H1 (cell line): ENCODE measurements at regions not wholly inside any gene's neighbourhood (a gene's known extent, or its start where the extent isn't known, plus 50 kb on each side); places are given as distances from the start of the nearest gene placed in this dataset.

Experiments used
- CTCF ChIA-PET: fragments of 300-600 bp; sonication (Branson Sonifier 250); formaldehyde crosslinking; loops from one replicate; lab custom pipeline; 2021; ENCODE audit not compliant: partially characterized antibody; lab: Charles Lee
- POLR2A ChIA-PET: fragments of 300-600 bp; sonication (Branson Sonifier 250); formaldehyde crosslinking; loops from one replicate; lab custom pipeline; 2021; ENCODE audit warnings: inconsistent platforms; ENCODE audit not compliant: partially characterized antibody; lab: Charles Lee
- DNase-seq, 2 experiments: peaks; one replicate each; pipeline versions ENCODE4 v3.0.0 to v3.0.0-alpha.2; 2010 to 2022; ENCODE audit warnings: low spot score in 2 of 2, low read depth in 1 of 2, mixed read lengths in 1 of 2
- FAIRE-seq: peaks from 2 replicates; lab custom pipeline; 2011; peaks lifted over from hg19 to GRCh38; lab: Jason Lieb, UNC
- H2AFZ ChIP-seq: 2 replicates; pipeline ENCODE4 v1.8.1; 2012; ENCODE audit warnings: low read length, inconsistent platforms
- H2AK5ac ChIP-seq: 2 replicates; pipeline ENCODE4 v1.6.1; 2013; ENCODE audit warnings: low read depth, low read length
- H2BK120ac ChIP-seq: replicated peaks from 2 replicates; pipeline ENCODE3; 2013; ENCODE audit warnings: low read depth, low read length, inconsistent platforms
- H2BK12ac ChIP-seq: 2 replicates; pipeline ENCODE4 v1.6.1; 2013; ENCODE audit warnings: low read depth, low read length
- H2BK15ac ChIP-seq: 2 replicates; pipeline ENCODE4 v1.6.1; 2013; ENCODE audit warnings: low read length
- H2BK20ac ChIP-seq: 2 replicates; pipeline ENCODE4 v1.6.1; 2013; ENCODE audit warnings: low read length
- H2BK5ac ChIP-seq: 2 replicates; pipeline ENCODE4 v1.6.1; 2013; ENCODE audit warnings: low read depth, low read length
- H3K14ac ChIP-seq: 2 replicates; pipeline ENCODE4 v1.6.1; 2013; ENCODE audit warnings: inconsistent platforms; ENCODE audit not compliant: insufficient read length
- H3K18ac ChIP-seq: 2 replicates; pipeline ENCODE4 v1.6.1; 2013; ENCODE audit warnings: low read length; ENCODE audit errors: extremely low read depth
- H3K23ac ChIP-seq: 2 replicates; pipeline ENCODE4 v1.6.1; 2013; ENCODE audit warnings: inconsistent platforms; ENCODE audit not compliant: insufficient read length
- H3K23me2 ChIP-seq: 2 replicates; pipeline ENCODE4 v1.6.1; 2013; ENCODE audit warnings: low read depth, low read length
- H3K27ac ChIP-seq: 2 replicates; pipeline ENCODE4 v1.6.1; 2011; ENCODE audit warnings: low read depth, low read length, inconsistent platforms
- H3K27me3 ChIP-seq, 4 experiments: replicated peaks in 1 of 4; 1 replicate in 1 of 4; 2 replicates in 3 of 4; pipeline versions ENCODE4 v1.6.1 to v1.8.1; 2011 to 2013; ENCODE audit warnings: low read length in 3 of 4, mild to moderate bottlenecking in 3 of 4, inconsistent platforms in 2 of 4, mixed read lengths in 2 of 4, moderate library complexity in 1 of 4; ENCODE audit not compliant: control insufficient read depth in 3 of 4, insufficient read depth in 3 of 4; ENCODE audit errors: extremely low read depth in 1 of 4
- H3K36me3 ChIP-seq, 4 experiments: 2 replicates each; pipeline versions ENCODE4 v1.6.1 to v1.8.1; 2011 to 2013; ENCODE audit warnings: mild to moderate bottlenecking in 4 of 4, low read length in 3 of 4, moderate library complexity in 2 of 4, control low read depth in 1 of 4, inconsistent platforms in 1 of 4; ENCODE audit not compliant: insufficient read depth in 4 of 4, control insufficient read depth in 2 of 4
- H3K4ac ChIP-seq: replicated peaks from 2 replicates; pipeline ENCODE3; 2013; ENCODE audit warnings: low read length, low read depth, mixed read lengths, inconsistent platforms; ENCODE audit not compliant: insufficient read length
- H3K4me1 ChIP-seq, 4 experiments: replicated peaks in 1 of 4; 1 replicate in 1 of 4; 2 replicates in 3 of 4; pipeline versions ENCODE4 v1.6.1 to v1.8.1; 2011 to 2013; ENCODE audit warnings: low read length in 3 of 4, inconsistent platforms in 2 of 4, mixed read lengths in 1 of 4; ENCODE audit not compliant: insufficient read depth in 4 of 4, control insufficient read depth in 3 of 4
- H3K4me2 ChIP-seq, 2 experiments: 2 replicates each; pipeline versions ENCODE4 v1.6.1 to v1.8.1; 2011 to 2013; ENCODE audit warnings: low read depth in 2 of 2, low read length in 2 of 2, control low read depth in 1 of 2, inconsistent platforms in 1 of 2, mild to moderate bottlenecking in 1 of 2; ENCODE audit not compliant: insufficient read depth in 1 of 2
- H3K4me3 ChIP-seq, 4 experiments: fragments of 200-600, 300-600 bp in 1 of 4; sonication (generic), shearing (Covaris generic), sonication (Bioruptor Twin) in 1 of 4; 2 replicates each; pipeline versions ENCODE4 v1.5.1 to v1.8.1; 2011 to 2016; ENCODE audit warnings: low read length in 4 of 4, low read depth in 3 of 4, control low read depth in 2 of 4, inconsistent platforms in 2 of 4, mild to moderate bottlenecking in 2 of 4, mixed read lengths in 1 of 4, moderate library complexity in 1 of 4; ENCODE audit not compliant: insufficient read depth in 2 of 4; ENCODE audit errors: extremely low read depth in 1 of 4
- H3K56ac ChIP-seq: replicated peaks from 2 replicates; pipeline ENCODE3; 2013; ENCODE audit warnings: low read depth, mild to moderate bottlenecking, mixed read lengths, low read length, inconsistent platforms; ENCODE audit not compliant: insufficient read length
- H3K79me1 ChIP-seq: 2 replicates; pipeline ENCODE4 v1.6.1; 2013; ENCODE audit warnings: low read depth, low read length, control low read depth
- H3K79me2 ChIP-seq, 2 experiments: 2 replicates each; pipeline versions ENCODE4 v1.6.1 to v1.8.1; 2012 to 2013; ENCODE audit warnings: low read length in 2 of 2, mild to moderate bottlenecking in 2 of 2, inconsistent platforms in 1 of 2; ENCODE audit not compliant: insufficient read depth in 2 of 2, control insufficient read depth in 1 of 2
- H3K9ac ChIP-seq, 4 experiments: replicated peaks in 1 of 4; 1 replicate in 1 of 4; 2 replicates in 3 of 4; pipeline versions ENCODE4 v1.6.1 to v1.8.1; 2011 to 2013; ENCODE audit warnings: low read depth in 3 of 4, low read length in 3 of 4, control low read depth in 2 of 4, mild to moderate bottlenecking in 2 of 4, moderate library complexity in 2 of 4, inconsistent platforms in 1 of 4; ENCODE audit errors: extremely low read depth in 1 of 4
- H3K9me3 ChIP-seq, 2 experiments: 2 replicates each; pipeline versions ENCODE4 v1.6.1 to v1.8.1; 2012 to 2013; ENCODE audit warnings: mild to moderate bottlenecking in 2 of 2, moderate library complexity in 2 of 2, control low read depth in 1 of 2, inconsistent platforms in 1 of 2, low read depth in 1 of 2, low read length in 1 of 2, mixed read lengths in 1 of 2; ENCODE audit not compliant: insufficient read depth in 2 of 2
- H4K20me1 ChIP-seq, 2 experiments: replicated peaks in 1 of 2; 2 replicates each; pipeline versions ENCODE3 to v1.8.1; 2011 to 2013; ENCODE audit warnings: inconsistent platforms in 2 of 2, low read length in 2 of 2, mild to moderate bottlenecking in 1 of 2; ENCODE audit not compliant: insufficient read depth in 2 of 2, control insufficient read depth in 1 of 2
- H4K5ac ChIP-seq: 2 replicates; pipeline ENCODE4 v1.6.1; 2013; ENCODE audit warnings: low read length, low read depth, mixed read lengths, inconsistent platforms; ENCODE audit not compliant: insufficient read length
- H4K8ac ChIP-seq: 2 replicates; pipeline ENCODE4 v1.8.0; 2013; ENCODE audit warnings: mild to moderate bottlenecking, moderate library complexity, low read length, inconsistent platforms; ENCODE audit not compliant: insufficient read depth; ENCODE audit errors: extremely low read depth
- H4K91ac ChIP-seq: replicated peaks from 2 replicates; pipeline ENCODE3; 2013; ENCODE audit warnings: low read length, mixed read lengths, inconsistent platforms; ENCODE audit not compliant: insufficient read length
- BACH1 ChIP-seq: IDR thresholded peaks from 2 replicates; pipeline ENCODE4 v1.6.1; 2012; ENCODE audit warnings: low read length, improper control_type of control experiment
- CBX8 ChIP-seq: fragments of 300-800, 300-1000 bp; sonication (generic); IDR thresholded peaks from 2 replicates; pipeline ENCODE4 v1.7.1; 2016; ENCODE audit warnings: low read depth, low read length, borderline replicate concordance
- CHD2 ChIP-seq: IDR thresholded peaks from 2 replicates; pipeline ENCODE4 v1.6.1; 2012; ENCODE audit warnings: low read length, improper control_type of control experiment
- GTF2F1 ChIP-seq: IDR thresholded peaks from 2 replicates; pipeline ENCODE4 v1.6.1; 2012; ENCODE audit warnings: low read depth, low read length, improper control_type of control experiment, borderline replicate concordance
- JUND ChIP-seq: IDR thresholded peaks from 2 replicates; pipeline ENCODE4 v1.6.1; 2011; ENCODE audit warnings: mild to moderate bottlenecking, improper control_type of control experiment, low read length
- MAFK ChIP-seq: IDR thresholded peaks from 2 replicates; pipeline ENCODE4 v1.6.1; 2012; ENCODE audit warnings: low read depth, mild to moderate bottlenecking, improper control_type of control experiment, low read length
- NANOG ChIP-seq: IDR thresholded peaks from 2 replicates; pipeline ENCODE4 v1.6.1; 2011; ENCODE audit warnings: low read length, low read depth, mild to moderate bottlenecking, inconsistent platforms; ENCODE audit not compliant: insufficient read depth, poor library complexity, severe bottlenecking
- RFX5 ChIP-seq: IDR thresholded peaks from 2 replicates; pipeline ENCODE4 v1.6.1; 2011; ENCODE audit warnings: low read depth, low read length, improper control_type of control experiment, borderline replicate concordance
- SAP30 ChIP-seq: fragments of 300-600 bp; sonication (generic); IDR thresholded peaks from 2 replicates; pipeline ENCODE4 v1.7.1; 2012; ENCODE audit warnings: low read length, moderate library complexity, mild to moderate bottlenecking, inconsistent platforms; ENCODE audit not compliant: insufficient read depth, insufficient replicate concordance
- SP4 ChIP-seq: IDR thresholded peaks from 2 replicates; pipeline ENCODE4 v1.6.1; 2012; ENCODE audit warnings: low read length, inconsistent platforms
- SUZ12 ChIP-seq: fragments of 200-600 bp; sonication (generic); IDR thresholded peaks from 2 replicates; pipeline ENCODE4 v1.6.1; 2012; ENCODE audit warnings: mild to moderate bottlenecking, inconsistent platforms, low read length, moderate library complexity, mixed read lengths
- TAF7 ChIP-seq: optimal IDR thresholded peaks from 2 replicates; pipeline ENCODE3; 2011; ENCODE audit warnings: low read depth, mild to moderate bottlenecking, inconsistent platforms, low read length, moderate library complexity, borderline replicate concordance
- TEAD4 ChIP-seq: IDR thresholded peaks from 2 replicates; pipeline ENCODE4 v1.6.1; 2012; ENCODE audit warnings: low read depth, low read length, inconsistent platforms, mixed read lengths
- ZNF274 ChIP-seq: IDR thresholded peaks from 2 replicates; pipeline ENCODE4 v1.7.0; 2012; ENCODE audit warnings: low read length, borderline replicate concordance; ENCODE audit errors: extremely low read depth
- WGBS, 2 experiments: shearing (Covaris generic) in 1 of 2; methylation state at CpG; one replicate each; pipeline versions ENCODE4 v1.1.6 to v1.1.7; 2013 to 2015; ENCODE audit warnings: low lambda C conversion rate in 2 of 2, mixed read lengths in 2 of 2, inconsistent platforms in 1 of 2, low coverage in 1 of 2, missing lambda C conversion rate in 1 of 2; ENCODE audit not compliant: insufficient replicate concordance in 2 of 2, insufficient coverage in 1 of 2, insufficient read length in 1 of 2; ENCODE audit errors: extremely low coverage in 1 of 2, missing lambda C conversion rate in 1 of 2; 5-methylcytosine and 5-hydroxymethylcytosine counted together

GRCh38 chr7:155225095-155225494 lies 72.6 kb upstream of the INSIG1 start:
- Histone ChIP-seq H3K14ac (no peak overlapping the region), H2AK5ac (no peak overlapping the region), H3K79me1 (no peaks in the 10 kb centered on the region), H3K9me3 (no peaks in the 10 kb centered on the region; a peak in 1 of 4 replicates)
- no peak for TF ChIP-seq TAF7
- no peak for TF ChIP-seq RFX5
- no peak for TF ChIP-seq BACH1
- TF ChIP-seq GTF2F1, result no peak
- no peak for TF ChIP-seq CHD2
- TF ChIP-seq SAP30, result no peak
- no peak for TF ChIP-seq CBX8
- TF ChIP-seq ZNF274, result no peak
- TF ChIP-seq MAFK, result no peak
- TF ChIP-seq JUND, result no peak
- no peak for TF ChIP-seq SP4
- no peak for TF ChIP-seq NANOG
- no peak for TF ChIP-seq SUZ12
- TF ChIP-seq TEAD4, result no peak
- TF ChIP-seq, all 59 proteins: peak for 0
- peaks cover 0 to 31% (median 22%) of the 10 kb centered on the region in 4 experiments; a peak in 6 of 7 replicates for H3K4me1 ChIP-seq
- no peak overlapping the region for H3K4me3 ChIP-seq
- FAIRE-seq, result no peak
- H4K8ac ChIP-seq, result no peak overlapping the region
- peaks cover 0 to 18% (median 7%) of the 10 kb centered on the region in 4 experiments; a peak in 5 of 7 replicates for H3K27me3 ChIP-seq
- no peak overlapping the region for H2BK15ac ChIP-seq
- H3K4ac ChIP-seq, result no peak overlapping the region
- no peak overlapping the region for H2AFZ ChIP-seq
- no peak overlapping the region for H3K18ac ChIP-seq
- no peak overlapping the region for H3K27ac ChIP-seq
- H4K5ac ChIP-seq, result no peak overlapping the region
- POLR2A ChIA-PET, result no interaction called here
- no peaks in the 10 kb centered on the region for H4K20me1 ChIP-seq
- no peak overlapping the region for H4K91ac ChIP-seq
- H3K56ac ChIP-seq, result no peak overlapping the region
- WGBS, 2 experiments, result 90% methylated on average over 11 of the region's 11 CpGs; no CpG with 5 or more reads in 1 of the 2 experiments
- no peak overlapping the region for H3K9ac ChIP-seq
- no peak overlapping the region for H3K23ac ChIP-seq
- CTCF ChIA-PET, result interaction anchor here (0.7 kb wide), 1 partner anchor 36 kb away, joined by 3 read pairs; no protein-coding TSS in a partner anchor
- H3K23me2 ChIP-seq, result no peaks in the 10 kb centered on the region
- H3K36me3 ChIP-seq, result no peaks in the 10 kb centered on the region
- no peak overlapping the region for H3K4me2 ChIP-seq
- H2BK5ac ChIP-seq, result no peak overlapping the region
- H2BK20ac ChIP-seq, result no peak overlapping the region
- DNase-seq, result no peak
- H3K79me2 ChIP-seq, result no peaks in the 10 kb centered on the region
- H2BK12ac ChIP-seq, result 0 out of 2 replicates have a peak overlapping the region, but pooled peaks have one; percentile 20
- H2BK120ac ChIP-seq, result no peak overlapping the region
